K562 (cell line): ENCODE measurements at regions not wholly inside any gene's neighbourhood (a gene's known extent, or its start where the extent isn't known, plus 50 kb on each side); places are given as distances from the start of the nearest gene placed in this dataset.

Experiments
- MED1 ChIP-seq: sonication (generic); formaldehyde crosslinking; IDR thresholded peaks from 2 replicates; pipeline ENCODE4 v1.8.1; 2023; ENCODE audit warnings: missing genetic modification reagents, borderline replicate concordance
- MYBL2 ChIP-seq, 2 experiments: fragments of 450-650 bp in 1 of 2; sonication (generic) in 1 of 2; formaldehyde crosslinking in 1 of 2; IDR thresholded peaks; 2 replicates each; pipeline versions ENCODE4 v1.6.1 to v1.8.1; 2017 to 2022; ENCODE audit warnings: borderline replicate concordance in 1 of 2, inconsistent platforms in 1 of 2, low read depth in 1 of 2, mild to moderate bottlenecking in 1 of 2, missing genetic modification reagents in 1 of 2, moderate library complexity in 1 of 2
- RAD21 ChIP-seq, 2 experiments: fragments of 250-450 bp in 1 of 2; fragments of 450-650 bp in 1 of 2; sonication (Bioruptor Pico) in 1 of 2; formaldehyde crosslinking in 1 of 2; IDR thresholded peaks in 1 of 2; conservative IDR thresholded peaks in 1 of 2; 2 replicates each; pipeline versions ENCODE4 v1.4.0 to v1.8.0; 2020 to 2022; ENCODE audit warnings: mild to moderate bottlenecking in 2 of 2, moderate library complexity in 1 of 2
- SMC3 ChIP-seq: conservative IDR thresholded peaks from 2 replicates; pipeline ENCODE4 v1.6.1; 2011; ENCODE audit warnings: low read depth, low read length, improper control_type of control experiment; ENCODE audit not compliant: insufficient read depth
- ZNF41 ChIP-seq: fragments of 250-450 bp; sonication (Bioruptor Pico); conservative IDR thresholded peaks from 2 replicates; pipeline ENCODE4 v1.4.0; 2020; ENCODE audit warnings: mild to moderate bottlenecking
- TF ChIP-seq, protein P1 (sequence below), 2 experiments: fragments of 450-650 bp; formaldehyde crosslinking in 1 of 2; IDR thresholded peaks; 2 replicates each; pipeline versions ENCODE4 v1.4.0 to v1.6.1; 2014 to 2020; ENCODE audit warnings: mild to moderate bottlenecking in 2 of 2, borderline replicate concordance in 1 of 2, low read depth in 1 of 2
- TF ChIP-seq, protein P2 (sequence below): fragments of 450-650 bp; formaldehyde crosslinking; IDR thresholded peaks from 2 replicates; pipeline ENCODE4 v1.4.0; 2020; ENCODE audit warnings: mild to moderate bottlenecking, moderate library complexity

DNA sequence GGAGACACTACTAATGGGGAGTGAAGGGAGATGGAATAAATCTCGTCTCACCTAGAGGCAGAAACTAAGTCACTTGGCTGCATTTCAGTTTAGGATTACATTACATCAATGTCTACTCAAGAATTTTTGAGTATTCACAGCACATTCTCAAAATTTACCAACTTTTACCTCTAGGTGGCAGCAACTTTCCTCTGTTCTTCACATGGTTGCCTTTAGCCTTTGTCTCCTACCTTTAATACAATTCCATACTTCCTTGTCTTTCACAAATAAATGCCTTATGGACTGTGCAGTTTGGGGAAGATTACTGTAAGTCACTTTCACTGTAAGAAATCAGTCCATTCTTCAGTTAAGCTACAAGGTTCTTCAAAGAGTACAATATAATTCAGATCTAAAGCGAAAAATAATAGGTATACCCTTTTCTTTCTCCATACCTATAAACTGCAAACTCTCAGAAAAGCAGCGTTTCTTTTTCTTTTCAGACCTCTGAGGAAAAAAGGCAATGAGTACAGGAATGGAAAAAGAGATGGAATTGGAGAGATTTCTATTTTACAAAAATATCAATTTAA is 379.4 kb downstream of the KLF12 start (continued):
- TF ChIP-seq, protein P1, sequence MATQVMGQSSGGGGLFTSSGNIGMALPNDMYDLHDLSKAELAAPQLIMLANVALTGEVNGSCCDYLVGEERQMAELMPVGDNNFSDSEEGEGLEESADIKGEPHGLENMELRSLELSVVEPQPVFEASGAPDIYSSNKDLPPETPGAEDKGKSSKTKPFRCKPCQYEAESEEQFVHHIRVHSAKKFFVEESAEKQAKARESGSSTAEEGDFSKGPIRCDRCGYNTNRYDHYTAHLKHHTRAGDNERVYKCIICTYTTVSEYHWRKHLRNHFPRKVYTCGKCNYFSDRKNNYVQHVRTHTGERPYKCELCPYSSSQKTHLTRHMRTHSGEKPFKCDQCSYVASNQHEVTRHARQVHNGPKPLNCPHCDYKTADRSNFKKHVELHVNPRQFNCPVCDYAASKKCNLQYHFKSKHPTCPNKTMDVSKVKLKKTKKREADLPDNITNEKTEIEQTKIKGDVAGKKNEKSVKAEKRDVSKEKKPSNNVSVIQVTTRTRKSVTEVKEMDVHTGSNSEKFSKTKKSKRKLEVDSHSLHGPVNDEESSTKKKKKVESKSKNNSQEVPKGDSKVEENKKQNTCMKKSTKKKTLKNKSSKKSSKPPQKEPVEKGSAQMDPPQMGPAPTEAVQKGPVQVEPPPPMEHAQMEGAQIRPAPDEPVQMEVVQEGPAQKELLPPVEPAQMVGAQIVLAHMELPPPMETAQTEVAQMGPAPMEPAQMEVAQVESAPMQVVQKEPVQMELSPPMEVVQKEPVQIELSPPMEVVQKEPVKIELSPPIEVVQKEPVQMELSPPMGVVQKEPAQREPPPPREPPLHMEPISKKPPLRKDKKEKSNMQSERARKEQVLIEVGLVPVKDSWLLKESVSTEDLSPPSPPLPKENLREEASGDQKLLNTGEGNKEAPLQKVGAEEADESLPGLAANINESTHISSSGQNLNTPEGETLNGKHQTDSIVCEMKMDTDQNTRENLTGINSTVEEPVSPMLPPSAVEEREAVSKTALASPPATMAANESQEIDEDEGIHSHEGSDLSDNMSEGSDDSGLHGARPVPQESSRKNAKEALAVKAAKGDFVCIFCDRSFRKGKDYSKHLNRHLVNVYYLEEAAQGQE (IDR thresholded peaks at IDR 0.05; ENCODE audit: borderline replicate concordance) = peak; percentile 17; the same call in 1 of the 2 replicates
- TF ChIP-seq, protein P1 (CRISPR knock-in tag; IDR thresholded peaks at IDR 0.05; ENCODE audit: low read depth) = no peak
- 0 out of 2 replicates have a peak, but pooled peaks have one; percentile 17 for TF ChIP-seq SMC3
- TF ChIP-seq RAD21 (CRISPR knock-in tag; conservative IDR thresholded peaks at IDR 0.05 in 1 of 2, IDR thresholded peaks at IDR 0.05 in 1 of 2) = peak; percentile 39 to 64
- TF ChIP-seq MED1 (CRISPR knock-in tag) = no peak
- TF ChIP-seq MYBL2 (IDR thresholded peaks at IDR 0.05; ENCODE audit: low read depth) = no peak
- no peak for TF ChIP-seq MYBL2 (CRISPR knock-in tag; IDR thresholded peaks at IDR 0.05; ENCODE audit: borderline replicate concordance)
- no peak for TF ChIP-seq ZNF41 (CRISPR knock-in tag)
- TF ChIP-seq, protein P2, sequence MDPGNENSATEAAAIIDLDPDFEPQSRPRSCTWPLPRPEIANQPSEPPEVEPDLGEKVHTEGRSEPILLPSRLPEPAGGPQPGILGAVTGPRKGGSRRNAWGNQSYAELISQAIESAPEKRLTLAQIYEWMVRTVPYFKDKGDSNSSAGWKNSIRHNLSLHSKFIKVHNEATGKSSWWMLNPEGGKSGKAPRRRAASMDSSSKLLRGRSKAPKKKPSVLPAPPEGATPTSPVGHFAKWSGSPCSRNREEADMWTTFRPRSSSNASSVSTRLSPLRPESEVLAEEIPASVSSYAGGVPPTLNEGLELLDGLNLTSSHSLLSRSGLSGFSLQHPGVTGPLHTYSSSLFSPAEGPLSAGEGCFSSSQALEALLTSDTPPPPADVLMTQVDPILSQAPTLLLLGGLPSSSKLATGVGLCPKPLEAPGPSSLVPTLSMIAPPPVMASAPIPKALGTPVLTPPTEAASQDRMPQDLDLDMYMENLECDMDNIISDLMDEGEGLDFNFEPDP (CRISPR knock-in tag) = no peak
